ENCODE measurements at regions not wholly inside any gene's neighbourhood (a gene's known extent, or its start where the extent isn't known, plus 50 kb on each side); places are given as distances from the start of the nearest gene placed in this dataset.

DNA sequence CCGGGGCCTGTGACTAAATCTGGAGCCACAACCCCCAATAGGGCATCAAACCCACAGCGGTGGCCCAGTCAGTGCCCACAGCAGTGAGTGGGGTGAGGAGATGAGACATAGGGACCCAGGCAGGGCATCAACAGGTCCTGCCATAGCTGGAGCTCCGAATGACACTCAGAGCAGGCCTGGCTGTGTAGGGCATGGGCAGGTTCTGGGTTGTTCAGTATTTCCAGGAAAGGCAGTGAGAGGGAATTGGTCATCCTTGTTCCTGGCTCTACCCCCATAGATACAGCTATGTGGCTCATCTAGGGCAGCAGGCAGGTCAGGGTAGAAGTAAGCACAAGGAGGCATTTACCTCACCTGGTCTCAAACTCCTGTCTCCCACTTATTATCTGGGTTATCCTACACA is 126.6 kb downstream of the BUD13 start:
- POLR2A ChIA-PET = no interaction called here

DNA sequence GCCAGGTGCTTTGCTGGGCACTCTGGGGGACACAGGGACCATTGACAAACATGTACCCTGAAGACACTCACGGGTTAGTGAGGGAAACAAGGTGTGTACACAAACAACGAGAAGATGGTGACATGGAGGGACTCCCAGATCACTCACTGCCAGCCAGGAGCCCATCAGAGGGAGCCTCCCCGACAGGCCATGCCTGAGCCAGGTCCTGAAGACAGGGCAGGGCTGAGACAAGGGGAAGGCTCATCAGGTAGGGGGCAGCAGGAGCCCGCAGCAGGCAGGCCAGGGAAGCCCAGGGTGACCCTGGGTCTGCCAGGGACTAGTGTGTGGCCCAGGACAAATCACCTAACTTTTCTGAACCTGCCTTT is 127.9 kb downstream of the BUD13 start:
- WGBS (ENCODE audit: missing lambda C conversion rate) = 13% methylated on average over 3 of the region's 4 CpGs
- ChIA-PET CTCF (interaction anchor here (1.6 kb wide), 1 partner anchor 91 kb away, joined by 4 read pairs; no protein-coding TSS in a partner anchor), POLR2A (interaction anchor here (0.6 kb wide), 1 partner anchor 583 kb away, joined by 3 read pairs; no protein-coding TSS in a partner anchor)
- FAIRE-seq = no peak
- no peak overlapping the region for H3K27ac ChIP-seq
- no peak for TF ChIP-seq ZFP36 (IDR thresholded peaks at IDR 0.05; ENCODE audit: borderline replicate concordance, partially characterized antibody)
- TF ChIP-seq MAFK (IDR thresholded peaks at IDR 0.05; ENCODE audit: partially characterized antibody) = no peak
- no peak for TF ChIP-seq EHMT2 (IDR thresholded peaks at IDR 0.05; ENCODE audit: low read depth)
- TF ChIP-seq JUN (IDR thresholded peaks at IDR 0.05) = no peak
- TF ChIP-seq SREBF2 (IDR thresholded peaks at IDR 0.05) = no peak
- TF ChIP-seq EP300 (IDR thresholded peaks at IDR 0.05) = no peak
- TF ChIP-seq, protein P1, sequence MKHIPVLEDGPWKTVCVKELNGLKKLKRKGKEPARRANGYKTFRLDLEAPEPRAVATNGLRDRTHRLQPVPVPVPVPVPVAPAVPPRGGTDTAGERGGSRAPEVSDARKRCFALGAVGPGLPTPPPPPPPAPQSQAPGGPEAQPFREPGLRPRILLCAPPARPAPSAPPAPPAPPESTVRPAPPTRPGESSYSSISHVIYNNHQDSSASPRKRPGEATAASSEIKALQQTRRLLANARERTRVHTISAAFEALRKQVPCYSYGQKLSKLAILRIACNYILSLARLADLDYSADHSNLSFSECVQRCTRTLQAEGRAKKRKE (CRISPR knock-in tag; IDR thresholded peaks at IDR 0.05; ENCODE audit: low read depth) = no peak
- TF ChIP-seq TFCP2L1 (CRISPR knock-in tag; IDR thresholded peaks at IDR 0.05) = no peak
- TF ChIP-seq KDM5A (IDR thresholded peaks at IDR 0.05) = no peak
- DNase-seq (ENCODE audit: low read depth in 1 of 2, low spot score in 1 of 2) = no peak
- no peaks in the 10 kb centered on the region for H3K9me3 ChIP-seq
- no peak overlapping the region for H3K4me2 ChIP-seq
- H3K4me3 ChIP-seq = no peak overlapping the region
- ATAC-seq = peak in 1 of 2 experiments; percentile 32; a peak in 2 of 6 replicates
- H3K4me1 ChIP-seq = no peaks in the 10 kb centered on the region

More for the DNA sequence above, 126.6 kb downstream of the BUD13 start:
- FAIRE-seq (no peak), DNase-seq (ENCODE audit: low read depth in 1 of 2, low spot score in 1 of 2) (no peak), ATAC-seq (no peak)
- Histone ChIP-seq H3K4me1 (no peaks in the 10 kb centered on the region), H3K9me3 (no peaks in the 10 kb centered on the region), H3K4me2 (no peak overlapping the region), H3K4me3 (no peak overlapping the region), H3K27ac (no peak overlapping the region)
- TF ChIP-seq MAZ (IDR thresholded peaks at IDR 0.05; ENCODE audit: borderline replicate concordance, low read depth, low read length) (no peak), JUN (IDR thresholded peaks at IDR 0.05) (no peak), HOXB13 (CRISPR knock-in tag; IDR thresholded peaks at IDR 0.05; ENCODE audit: low read depth) (no peak)
- 17% methylated on average over 1 of the region's 3 CpGs for WGBS (ENCODE audit: missing lambda C conversion rate)
- CTCF ChIA-PET = interaction anchor here (0.8 to 1.6 kb wide), 4 partner anchors 29 to 429 kb away, joined by 3 to 4 read pairs (median 3); no protein-coding TSS in a partner anchor

DNA sequence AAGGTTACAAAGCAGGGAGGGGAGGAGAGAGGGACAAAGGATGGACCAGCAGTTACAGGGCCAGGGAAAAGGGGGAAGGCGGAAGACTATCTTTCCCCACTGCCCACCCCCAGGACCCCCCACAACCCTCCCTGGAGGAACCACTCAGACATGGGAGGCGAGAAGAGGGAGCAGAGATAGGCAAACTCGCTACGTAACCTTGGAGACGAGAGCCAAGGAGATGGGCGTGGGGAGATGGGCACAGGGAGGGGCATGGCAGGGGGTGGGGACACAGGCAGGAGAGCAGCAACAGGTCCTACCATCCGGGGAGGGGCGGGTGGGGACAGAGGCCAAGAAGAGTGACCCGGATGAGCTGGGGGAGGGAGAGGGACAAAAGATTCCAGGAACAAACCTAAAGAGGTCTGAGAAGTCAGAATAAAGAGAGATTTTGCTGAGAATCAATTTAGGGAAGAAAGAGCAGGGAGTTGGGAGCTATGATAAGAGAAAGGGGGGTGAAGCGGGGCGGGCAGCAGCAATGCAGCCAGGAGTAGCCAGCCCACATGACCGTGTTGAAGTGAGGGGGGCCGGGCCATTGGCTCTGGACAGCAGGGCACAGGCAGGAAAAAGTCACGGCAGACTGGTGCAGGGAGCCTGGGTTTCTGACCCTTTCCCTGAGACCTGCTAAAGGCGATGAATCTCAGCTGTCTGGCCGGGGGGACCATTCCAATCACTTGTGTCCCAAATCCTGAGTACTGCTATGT is 128.4 kb downstream of the BUD13 start:
- TF ChIP-seq, protein P2, sequence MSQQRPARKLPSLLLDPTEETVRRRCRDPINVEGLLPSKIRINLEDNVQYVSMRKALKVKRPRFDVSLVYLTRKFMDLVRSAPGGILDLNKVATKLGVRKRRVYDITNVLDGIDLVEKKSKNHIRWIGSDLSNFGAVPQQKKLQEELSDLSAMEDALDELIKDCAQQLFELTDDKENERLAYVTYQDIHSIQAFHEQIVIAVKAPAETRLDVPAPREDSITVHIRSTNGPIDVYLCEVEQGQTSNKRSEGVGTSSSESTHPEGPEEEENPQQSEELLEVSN (IDR thresholded peaks at IDR 0.05; ENCODE audit: borderline replicate concordance, low read depth) = no peak
- TF ChIP-seq, protein P3, sequence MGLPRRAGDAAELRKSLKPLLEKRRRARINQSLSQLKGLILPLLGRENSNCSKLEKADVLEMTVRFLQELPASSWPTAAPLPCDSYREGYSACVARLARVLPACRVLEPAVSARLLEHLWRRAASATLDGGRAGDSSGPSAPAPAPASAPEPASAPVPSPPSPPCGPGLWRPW (IDR thresholded peaks at IDR 0.05) = no peak
- TF ChIP-seq MAFK (IDR thresholded peaks at IDR 0.05; ENCODE audit: partially characterized antibody) (no peak), CBX2 (IDR thresholded peaks at IDR 0.05; ENCODE audit: borderline replicate concordance, low read depth) (no peak), MYC (IDR thresholded peaks at IDR 0.05; ENCODE audit: borderline replicate concordance, low read length) (no peak), ZNF302 (CRISPR knock-in tag; IDR thresholded peaks at IDR 0.05) (no peak), TFCP2L1 (CRISPR knock-in tag; IDR thresholded peaks at IDR 0.05) (no peak), EHMT2 (IDR thresholded peaks at IDR 0.05; ENCODE audit: low read depth) (no peak), RFX5 (IDR thresholded peaks at IDR 0.05) (no peak), NPAS2 (CRISPR knock-in tag; IDR thresholded peaks at IDR 0.05; ENCODE audit: borderline replicate concordance) (no peak)
- Histone ChIP-seq H3K4me3 (no peak overlapping the region), H3K4me2 (no peak overlapping the region), H3K27ac (no peak overlapping the region), H3K9me3 (no peaks in the 10 kb centered on the region), H3K4me1 (no peaks in the 10 kb centered on the region)
- CTCF ChIA-PET = no interaction called here
- FAIRE-seq (no peak), DNase-seq (ENCODE audit: low read depth in 1 of 2, low spot score in 1 of 2) (no peak), ATAC-seq (no peak)
- WGBS (ENCODE audit: missing lambda C conversion rate) = 22% methylated on average over 11 of the region's 16 CpGs
- POLR2A ChIA-PET = no interaction called here
